GM18499 (cell line): ENCODE measurements at regions not wholly inside any gene's neighbourhood (a gene's known extent, or its start where the extent isn't known, plus 50 kb on each side); places are given as distances from the start of the nearest gene placed in this dataset.

ENCODE experiments used
- ATAC-seq: cut with Tn5 transposase; IDR thresholded peaks from one replicate; pipeline ENCODE4 v1.9.1; 2021; ENCODE audit warnings: moderate number of reproducible peaks; ENCODE audit not compliant: insufficient read depth, unreplicated experiment

DNA sequence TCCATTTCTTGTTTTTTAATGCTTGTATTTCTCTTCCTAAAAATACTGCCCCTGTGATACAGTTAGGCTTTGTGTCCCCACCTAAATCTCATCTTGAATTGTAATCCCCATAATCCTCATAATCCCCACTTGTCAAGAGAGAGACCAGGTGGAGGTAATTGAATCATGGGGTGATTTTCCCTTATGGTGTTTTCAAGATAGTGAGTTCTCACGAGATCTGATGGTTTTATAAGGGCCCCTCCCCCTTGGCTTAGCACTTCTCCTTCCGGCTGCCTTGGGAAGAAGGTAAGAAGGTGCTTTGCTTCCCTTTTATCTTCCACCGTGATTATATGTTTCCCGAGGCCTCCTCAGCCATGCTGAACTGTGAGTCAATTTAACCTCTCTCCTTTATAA, 227.4 kb downstream of the MAN2A1 start:
- ATAC-seq, result no peak

DNA sequence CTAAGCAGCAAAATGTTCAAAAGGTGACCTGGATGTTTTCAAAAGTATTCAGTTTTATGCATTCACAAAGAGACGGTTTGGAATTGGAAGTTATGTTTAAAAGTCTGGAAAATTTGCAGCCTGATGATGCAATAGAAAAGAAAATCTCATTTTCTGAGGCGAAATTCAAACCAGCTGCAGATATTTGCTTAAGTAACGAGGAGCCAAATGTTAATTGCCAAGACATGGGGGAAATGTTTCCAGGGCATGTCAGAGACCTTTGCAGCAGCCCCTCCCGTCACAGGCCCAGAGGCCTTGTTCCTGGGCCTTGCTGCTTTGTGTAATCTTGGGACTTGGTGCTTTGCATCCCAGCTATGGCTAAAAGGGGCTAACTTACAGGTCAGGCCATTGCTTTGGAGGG, 228.2 kb downstream of the MAN2A1 start:
- no peak for ATAC-seq

- ATAC-seq, result no peak
Observed at GRCh38 chr5:109920736-109921135, 231.0 kb downstream of the MAN2A1 start.

GRCh38 chr5:109921735-109922380, 232.1 kb downstream of the MAN2A1 start:
- no peak for ATAC-seq

DNA sequence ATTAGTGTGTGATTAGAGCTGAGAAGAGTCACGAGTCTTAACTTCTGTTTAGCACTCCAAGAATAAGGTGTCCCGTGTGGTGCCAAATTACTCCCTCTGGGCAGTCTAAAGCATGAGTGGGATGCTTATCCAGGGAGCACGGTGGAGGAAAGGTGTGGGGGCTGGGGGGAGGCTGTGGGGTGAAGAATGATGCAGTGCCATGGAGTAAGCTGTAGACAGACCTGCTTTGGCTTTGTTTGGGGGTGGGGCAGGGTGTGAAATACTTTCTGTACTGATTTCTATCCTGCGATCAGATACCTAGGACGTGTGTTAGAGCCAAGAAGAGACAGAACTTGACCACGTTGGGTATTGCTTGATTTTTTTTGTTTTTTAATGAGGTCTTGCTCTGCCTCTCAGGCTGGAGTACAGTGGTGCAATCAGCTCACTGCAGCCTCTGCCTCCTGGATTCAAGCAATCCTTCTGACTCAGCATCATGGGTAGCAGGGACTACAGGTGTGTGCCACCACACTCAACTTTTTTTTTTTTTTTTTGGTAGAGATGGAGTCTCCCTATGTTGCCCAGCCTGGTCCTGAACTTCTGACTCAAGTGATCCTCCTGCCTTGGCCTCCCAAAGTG, 232.8 kb downstream of the MAN2A1 start:
- no peak for ATAC-seq

DNA sequence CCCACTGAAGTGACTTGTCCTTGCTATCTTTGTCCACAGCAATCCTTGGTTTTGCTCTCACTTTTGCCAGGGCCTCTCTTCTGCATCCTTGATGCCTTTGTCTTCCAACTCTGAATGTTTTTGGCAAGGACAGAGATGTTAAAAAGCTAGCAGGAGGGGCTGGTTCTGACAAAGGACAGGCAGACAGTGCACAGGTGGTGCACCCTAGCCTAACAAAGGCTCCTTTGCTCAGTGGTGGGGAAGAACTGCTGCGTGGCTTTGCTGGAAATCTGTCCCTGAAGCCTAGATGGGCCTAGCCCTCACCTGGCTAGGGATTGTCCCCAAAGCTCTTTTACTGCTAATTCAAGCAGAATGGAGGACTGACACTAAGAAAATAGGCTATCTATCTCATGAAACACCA, 233.5 kb downstream of the MAN2A1 start:
- ATAC-seq, result no peak

DNA sequence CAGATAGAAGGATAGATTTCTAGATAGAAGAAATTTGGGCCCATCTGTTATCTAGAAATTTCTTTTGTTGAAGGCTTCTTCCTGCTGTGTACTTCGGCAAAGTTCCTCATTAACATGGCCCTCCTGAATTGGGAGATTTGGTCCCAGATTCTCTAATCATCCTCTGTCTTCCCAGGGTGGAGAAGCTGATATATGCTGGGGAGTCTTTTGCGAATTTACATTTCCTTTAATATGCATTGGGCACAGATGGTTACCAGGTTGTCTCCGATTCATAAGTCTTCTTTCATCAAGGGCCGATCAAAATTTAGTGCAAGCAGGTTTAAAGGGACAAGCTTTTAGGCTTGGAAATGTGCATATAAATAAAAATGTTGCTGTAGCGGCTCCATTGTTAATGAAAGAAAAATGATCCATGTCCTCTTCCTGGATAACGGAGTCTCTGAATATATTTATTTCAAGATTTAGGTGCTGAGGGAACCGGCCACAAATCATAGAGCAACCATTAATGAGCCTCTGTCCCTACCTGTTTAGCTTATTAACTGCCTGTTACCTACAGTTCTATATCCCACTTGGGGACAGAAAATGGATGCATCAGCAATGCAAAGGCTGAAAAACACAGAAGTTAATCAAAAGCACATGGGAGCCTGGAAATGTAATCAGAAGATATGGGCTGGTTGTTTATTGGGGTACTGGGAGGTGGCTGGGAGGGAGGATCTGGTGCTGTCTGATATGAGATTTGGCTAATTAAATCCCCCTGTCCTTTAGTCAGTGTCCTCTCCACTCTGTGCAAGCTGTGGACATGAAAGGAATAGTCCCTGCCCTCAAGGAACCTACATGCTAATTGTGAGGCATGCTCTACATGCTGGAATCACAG, 234.7 kb downstream of the MAN2A1 start:
- ATAC-seq, result no peak

DNA sequence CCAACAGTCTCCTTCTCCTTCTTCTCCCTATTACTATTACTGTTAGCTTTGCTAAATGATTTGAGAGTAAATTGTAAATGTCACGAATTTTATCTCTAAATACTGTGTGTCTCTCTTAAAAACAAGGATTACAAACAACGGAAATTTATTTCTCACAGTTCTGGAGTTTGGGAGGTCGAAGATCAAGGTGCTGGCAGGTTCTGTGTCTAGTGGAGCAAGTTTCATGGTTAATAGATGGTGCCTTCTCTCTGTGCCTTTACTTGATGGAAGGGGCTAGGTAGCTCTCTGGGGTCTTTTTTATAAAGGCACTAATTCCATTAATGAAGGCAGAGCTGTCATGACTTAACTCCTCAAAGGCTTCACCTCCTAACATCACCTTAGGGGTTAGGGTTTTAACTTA, 237.9 kb downstream of the MAN2A1 start:
- no peak for ATAC-seq

DNA sequence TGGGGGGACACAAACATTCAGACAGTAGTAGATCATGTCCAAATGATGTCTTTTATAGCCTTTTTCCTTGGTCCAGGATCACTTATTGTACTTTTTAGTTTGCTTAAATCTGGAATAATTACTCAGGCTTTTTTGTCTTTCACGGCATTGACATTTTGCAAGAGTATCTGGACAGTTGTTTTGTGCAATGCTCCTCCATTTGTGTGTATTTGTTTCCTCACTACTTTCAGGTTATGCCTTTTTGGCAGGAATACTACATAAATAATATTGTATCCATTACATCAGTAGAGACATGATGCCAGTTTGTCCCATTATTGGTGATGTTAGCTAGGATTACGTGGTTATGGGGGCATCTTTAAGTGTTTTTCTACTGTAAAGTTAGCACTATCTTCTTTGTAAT, 238.3 kb downstream of the MAN2A1 start:
- no peak for ATAC-seq

DNA sequence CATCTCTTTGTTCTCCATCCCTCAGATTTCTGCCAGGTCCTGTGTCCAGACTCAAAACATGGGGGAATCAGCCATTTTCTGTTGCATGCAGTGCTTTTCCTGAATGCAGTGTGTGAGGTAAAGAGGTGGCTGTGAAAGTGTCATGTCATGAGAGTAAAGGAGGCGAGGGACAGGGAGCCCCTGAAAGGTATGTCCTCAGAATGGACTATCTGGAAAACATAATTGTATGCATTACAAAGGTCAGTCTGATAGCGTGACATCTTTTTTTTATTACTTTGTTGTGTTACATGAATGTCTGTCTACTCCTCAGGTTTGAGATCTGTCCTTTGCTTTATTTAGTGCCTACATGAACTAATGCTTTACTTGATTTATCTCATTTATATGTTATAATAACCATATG, 239.1 kb downstream of the MAN2A1 start:
- no peak for ATAC-seq

GRCh38 chr5:109929376-109929775, 239.6 kb downstream of the MAN2A1 start:
- ATAC-seq, result no peak

- no peak for ATAC-seq
Observed at GRCh38 chr5:109929911-109930310, 240.2 kb downstream of the MAN2A1 start.

DNA sequence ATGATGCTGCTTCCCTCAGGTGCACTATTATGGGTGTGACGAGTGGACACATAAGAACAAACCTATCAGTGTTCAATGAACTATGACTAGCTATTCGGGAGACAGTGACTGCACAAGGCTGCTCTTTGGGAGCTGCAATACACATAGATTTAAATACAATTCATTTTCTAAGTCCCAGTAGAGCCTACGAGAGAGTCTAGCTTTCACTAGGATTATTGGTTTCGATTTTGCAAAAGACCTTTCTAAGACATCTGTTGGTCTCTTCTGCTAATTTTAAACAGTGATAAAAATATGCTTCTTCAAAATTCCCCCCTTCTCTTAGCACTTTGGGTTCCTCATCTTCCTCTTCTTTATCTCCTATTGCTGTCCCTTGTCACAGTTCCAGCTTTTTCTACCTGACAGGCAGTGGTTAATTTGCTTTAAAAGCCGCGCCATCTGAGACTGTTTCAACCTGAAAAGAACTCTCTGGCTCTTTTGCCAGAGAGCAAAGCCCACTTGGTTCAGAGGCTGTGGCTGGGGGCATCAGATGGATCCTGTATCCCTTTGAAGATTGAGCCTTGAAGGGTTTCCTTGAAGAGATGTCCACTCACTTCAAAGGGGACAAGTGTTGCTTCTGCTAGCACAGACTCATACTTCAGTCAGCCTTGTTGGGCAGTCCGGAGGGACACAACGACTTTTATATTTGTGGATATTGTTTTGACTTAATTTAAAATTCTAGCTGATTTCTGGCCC, 241.5 kb downstream of the MAN2A1 start:
- no peak for ATAC-seq

GRCh38 chr5:109935833-109936490, 246.2 kb downstream of the MAN2A1 start:
- no peak for ATAC-seq

DNA sequence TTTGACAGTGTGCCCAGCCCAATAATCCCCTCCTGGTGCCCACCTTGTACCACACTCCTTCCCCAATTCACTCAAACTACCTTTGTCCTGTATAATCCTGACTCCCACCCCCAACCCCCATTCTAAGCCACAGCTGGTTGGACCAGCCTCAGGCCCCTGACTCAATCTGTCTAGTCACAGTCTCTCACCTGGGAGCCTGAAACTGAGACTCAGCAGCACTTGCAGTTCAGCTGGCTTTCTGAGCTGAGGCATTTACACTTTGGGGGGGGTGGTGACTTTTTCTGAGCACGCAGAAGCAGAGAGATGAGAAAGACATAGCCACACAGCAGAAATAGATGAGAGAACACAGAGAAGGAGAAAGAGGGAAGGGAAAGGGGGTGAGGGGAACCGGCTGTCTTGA, 247.3 kb downstream of the MAN2A1 start:
- no peak for ATAC-seq

DNA sequence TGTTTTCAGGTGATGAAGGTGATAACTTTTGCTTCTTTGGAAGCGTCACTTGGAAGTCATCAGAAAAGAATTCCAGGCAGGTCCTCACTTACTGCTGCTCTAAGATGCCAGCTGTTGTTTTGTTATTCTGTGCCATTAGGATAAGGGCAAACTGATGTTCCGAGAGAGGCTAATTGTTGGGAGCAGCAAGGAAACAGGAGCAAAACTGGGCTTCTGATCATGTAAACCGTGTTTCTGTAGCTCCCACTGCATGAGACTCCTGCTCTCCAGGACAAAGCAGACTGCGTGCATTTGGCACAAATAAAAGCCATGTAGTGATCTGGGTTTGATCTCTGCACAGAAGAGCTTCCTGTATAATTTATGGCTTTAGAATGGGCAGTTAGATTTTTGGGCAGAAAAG, 248.2 kb downstream of the MAN2A1 start:
- no peak for ATAC-seq

DNA sequence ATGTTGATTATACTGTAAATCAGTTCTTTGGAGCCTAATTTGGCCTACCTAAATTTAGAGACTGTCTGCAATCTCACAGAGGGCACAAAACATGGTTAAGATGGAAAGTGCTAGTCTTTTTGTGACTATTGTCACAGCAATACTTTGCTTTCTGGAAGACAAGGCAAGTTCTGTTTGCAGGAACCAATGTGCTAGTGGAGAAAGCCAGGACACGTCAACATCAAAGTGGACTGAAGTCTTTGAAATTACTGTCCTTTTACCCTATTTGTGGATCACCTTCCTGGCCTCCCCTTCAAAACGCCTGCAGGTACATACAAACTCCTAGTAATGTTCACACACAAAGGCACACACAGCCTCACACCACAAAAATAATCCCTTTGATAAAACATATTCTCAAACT, 248.7 kb downstream of the MAN2A1 start:
- no peak for ATAC-seq

GRCh38 chr5:109939116-109939682, 249.5 kb downstream of the MAN2A1 start:
- ATAC-seq, result no peak

DNA sequence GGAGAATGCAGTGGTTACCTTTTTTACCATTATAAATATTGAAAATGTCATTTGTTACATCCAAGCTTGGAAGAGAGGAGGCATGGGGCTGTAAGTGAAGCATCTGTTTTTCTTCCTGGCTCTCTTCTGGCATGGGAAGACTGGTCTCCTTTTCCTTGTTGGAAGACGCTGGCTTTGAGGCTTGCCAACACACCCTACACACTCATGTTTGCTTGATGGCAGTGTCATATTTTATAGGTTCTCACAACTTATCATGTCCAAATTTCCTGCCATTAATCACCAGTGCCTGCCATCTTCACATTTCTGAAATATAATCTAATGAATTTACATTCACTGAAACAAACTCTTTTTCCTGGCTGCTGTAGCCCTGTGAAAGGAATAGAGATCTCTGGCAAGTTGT, 252.9 kb downstream of the MAN2A1 start:
- ATAC-seq, result no peak

- ATAC-seq, result no peak
Observed at GRCh38 chr5:109943701-109944235, 254.0 kb downstream of the MAN2A1 start.
